ENCODE measurements at regions not wholly inside any gene's neighbourhood (a gene's known extent, or its start where the extent isn't known, plus 50 kb on each side); places are given as distances from the start of the nearest gene placed in this dataset.

GRCh38 chr14:54129850-54130640 is 173.4 kb upstream of the BMP4 start:
- Mint-ChIP-seq H3K27me3 (peaks cover 0 to 2% of the 10 kb centered on the region in 2 donors), H3K4me3 (no peak overlapping the region)

DNA sequence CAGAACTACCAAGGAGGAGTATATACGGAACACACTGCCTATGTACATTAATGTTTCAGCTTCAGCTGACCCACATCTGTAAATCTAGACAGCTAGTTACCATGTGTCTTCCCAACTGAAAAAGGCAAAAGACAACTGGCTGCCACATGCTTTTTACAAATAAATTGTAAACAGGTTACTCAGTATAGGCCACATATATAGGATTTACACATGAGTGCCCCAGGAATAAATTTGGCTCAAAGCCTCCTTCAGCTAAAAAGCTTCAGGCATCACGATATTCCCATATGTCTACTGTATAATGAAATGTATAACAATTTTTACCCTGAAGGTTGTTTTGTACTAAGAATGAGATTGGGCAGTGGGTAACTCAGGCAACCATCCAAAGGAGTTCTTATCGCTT is 175.9 kb upstream of the BMP4 start:
- Mint-ChIP-seq H3K4me3 (no peak overlapping the region), H3K4me1 (no peaks in the 10 kb centered on the region), H3K27ac (no peak overlapping the region), H3K27me3 (peaks cover 0 to 2% of the 10 kb centered on the region in 2 donors), H3K36me3 (no peaks in the 10 kb centered on the region), H3K9me3 (peaks cover 0 to 3% (median 0%) of the 10 kb centered on the region in 8 donors)
- Histone ChIP-seq H3K27ac (ENCODE audit: low read depth, low read length) (no peak overlapping the region), H3K4me1 (ENCODE audit: insufficient read depth, low read length) (no peaks in the 10 kb centered on the region), H3K27me3 (ENCODE audit: insufficient read depth, low read length) (no peaks in the 10 kb centered on the region), H3K36me3 (ENCODE audit: insufficient read depth, low read length) (no peaks in the 10 kb centered on the region), H3K9me3 (ENCODE audit: control insufficient read depth in 1 of 2, low read length in 2 of 2) (no peaks in the 10 kb centered on the region), H3K4me3 (ENCODE audit: low read length in 2 of 2) (no peak overlapping the region)
- POLR2A ChIA-PET (ENCODE audit: partially characterized antibody) = no interaction called here
- no peak for DNase-seq
- CTCF ChIA-PET (ENCODE audit: partially characterized antibody) = no interaction called here
- intact Hi-C loops (cut with micrococcal nuclease) = no loop called here

More at GRCh38 chr14:54129850-54130640, 173.4 kb upstream of the BMP4 start:
- no peaks in the 10 kb centered on the region for H3K4me1 Mint-ChIP-seq
- Histone ChIP-seq H3K9me3 (ENCODE audit: control insufficient read depth in 1 of 2, low read length in 2 of 2) (no peaks in the 10 kb centered on the region), H3K27me3 (ENCODE audit: insufficient read depth, low read length) (no peaks in the 10 kb centered on the region), H3K4me1 (ENCODE audit: insufficient read depth, low read length) (no peaks in the 10 kb centered on the region), H3K36me3 (ENCODE audit: insufficient read depth, low read length) (no peaks in the 10 kb centered on the region), H3K4me3 (ENCODE audit: low read length in 2 of 2) (no peak overlapping the region), H3K27ac (ENCODE audit: low read depth, low read length) (no peak overlapping the region)
- intact Hi-C loops (cut with micrococcal nuclease) = no loop called here
- DNase-seq = no peak
- ChIA-PET POLR2A (ENCODE audit: partially characterized antibody) (no interaction called here), CTCF (ENCODE audit: partially characterized antibody) (no interaction called here)
- peaks cover 0 to 5% (median 0%) of the 10 kb centered on the region in 8 donors for H3K9me3 Mint-ChIP-seq
- H3K36me3 Mint-ChIP-seq = no peaks in the 10 kb centered on the region
- H3K27ac Mint-ChIP-seq = no peak overlapping the region

DNA sequence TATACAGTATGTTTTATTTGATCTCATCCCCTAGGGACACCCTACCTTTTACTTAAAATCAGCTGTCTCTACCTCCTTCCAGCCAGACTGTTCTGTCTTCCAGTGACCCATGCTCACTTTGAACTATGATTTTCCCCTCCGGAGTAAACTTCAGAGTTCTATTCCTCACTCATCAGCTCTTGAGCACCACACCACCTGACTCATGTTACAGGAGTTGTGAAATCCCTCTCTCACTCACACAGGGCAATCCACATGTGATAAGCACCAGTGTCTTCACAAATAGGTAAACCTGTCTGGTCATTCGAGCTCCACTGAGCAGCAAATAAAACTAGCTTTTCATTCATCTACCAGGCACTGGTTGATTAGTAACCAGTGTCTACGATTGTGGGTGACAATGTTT is 177.3 kb upstream of the BMP4 start:
- ChIA-PET CTCF (ENCODE audit: partially characterized antibody) (no interaction called here), POLR2A (ENCODE audit: partially characterized antibody) (no interaction called here)
- H3K9me3 ChIP-seq (ENCODE audit: control insufficient read depth in 1 of 2, low read length in 2 of 2) = no peaks in the 10 kb centered on the region
- Mint-ChIP-seq H3K27me3 (peaks cover 0 to 2% of the 10 kb centered on the region in 2 donors), H3K27ac (no peak overlapping the region), H3K9me3 (peaks cover 0 to 3% (median 0%) of the 10 kb centered on the region in 8 donors), H3K4me1 (peaks cover 0 to 1% (median 0%) of the 10 kb centered on the region in 4 donors), H3K4me3 (no peak overlapping the region), H3K36me3 (no peaks in the 10 kb centered on the region)
- H3K27me3 ChIP-seq (ENCODE audit: insufficient read depth, low read length) = no peaks in the 10 kb centered on the region
- no peak overlapping the region for H3K27ac ChIP-seq (ENCODE audit: low read depth, low read length)
- H3K36me3 ChIP-seq (ENCODE audit: insufficient read depth, low read length) = no peaks in the 10 kb centered on the region
- H3K4me3 ChIP-seq (ENCODE audit: low read length in 2 of 2) = no peak overlapping the region
- DNase-seq = no peak
- H3K4me1 ChIP-seq (ENCODE audit: insufficient read depth, low read length) = no peaks in the 10 kb centered on the region
- intact Hi-C loops (cut with micrococcal nuclease) = no loop called here

- Histone ChIP-seq H3K36me3 (ENCODE audit: insufficient read depth, low read length) (no peaks in the 10 kb centered on the region), H3K4me3 (ENCODE audit: low read length in 2 of 2) (no peak overlapping the region), H3K9me3 (ENCODE audit: control insufficient read depth in 1 of 2, low read length in 2 of 2) (no peaks in the 10 kb centered on the region), H3K27ac (ENCODE audit: low read depth, low read length) (no peak overlapping the region), H3K27me3 (ENCODE audit: insufficient read depth, low read length) (no peaks in the 10 kb centered on the region), H3K4me1 (ENCODE audit: insufficient read depth, low read length) (no peaks in the 10 kb centered on the region)
- ChIA-PET POLR2A (ENCODE audit: partially characterized antibody) (no interaction called here), CTCF (ENCODE audit: partially characterized antibody) (no interaction called here)
- peaks cover 0 to 4% (median 0%) of the 10 kb centered on the region in 8 donors for H3K9me3 Mint-ChIP-seq
- no peaks in the 10 kb centered on the region for H3K36me3 Mint-ChIP-seq
- no peak overlapping the region for H3K4me3 Mint-ChIP-seq
- peaks cover 2% of the 10 kb centered on the region in 2 donors for H3K27me3 Mint-ChIP-seq
- intact Hi-C loops (cut with micrococcal nuclease) = no loop called here
- peaks cover 0 to 1% (median 0%) of the 10 kb centered on the region in 4 donors for H3K4me1 Mint-ChIP-seq
- no peak for DNase-seq
- no peak overlapping the region for H3K27ac Mint-ChIP-seq
These were observed 179.2 kb upstream of the BMP4 start for GRCh38 chr14:54135804-54136280.

DNA sequence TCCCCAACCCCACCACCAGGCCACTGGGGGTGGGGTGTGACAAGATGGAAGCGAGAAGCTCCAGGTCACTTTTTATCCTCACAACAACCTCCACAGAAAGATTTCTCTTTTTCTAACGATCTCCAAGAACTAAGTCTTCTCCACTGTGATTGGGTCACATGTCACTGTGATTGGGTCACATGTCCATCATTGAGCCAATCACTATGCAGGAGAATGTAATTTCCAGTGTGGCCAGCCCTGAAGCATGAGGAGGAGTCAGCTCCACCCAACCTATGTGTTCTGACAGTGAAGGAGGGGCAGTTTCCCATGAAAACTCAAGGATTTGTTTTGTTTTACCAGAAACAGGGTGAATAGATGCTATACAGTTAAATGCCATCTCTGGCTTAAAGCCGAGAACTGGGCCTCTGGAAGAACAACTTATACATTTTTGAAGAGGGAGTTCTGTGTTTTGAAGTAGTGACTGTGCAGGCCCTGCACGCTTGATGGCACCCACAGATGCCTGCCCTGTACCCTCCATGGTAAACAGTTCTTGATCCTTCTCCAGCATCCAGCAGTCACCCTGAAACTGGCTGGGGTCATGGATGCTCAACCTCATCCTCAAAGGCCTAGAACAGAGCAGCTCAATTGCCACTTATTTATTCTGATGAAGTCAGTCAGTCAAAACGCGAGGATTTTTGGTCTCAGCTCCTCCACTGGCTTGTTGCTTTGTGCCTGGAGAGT is 180.4 kb upstream of the BMP4 start:
- peaks cover 0 to 3% (median under 1%) of the 10 kb centered on the region in 8 donors for H3K9me3 Mint-ChIP-seq
- peaks cover 2% of the 10 kb centered on the region in 2 donors for H3K27me3 Mint-ChIP-seq
- no peak for DNase-seq
- ChIA-PET CTCF (ENCODE audit: partially characterized antibody) (no interaction called here), POLR2A (ENCODE audit: partially characterized antibody) (no interaction called here)
- H3K27ac Mint-ChIP-seq = no peak overlapping the region
- Histone ChIP-seq H3K36me3 (ENCODE audit: insufficient read depth, low read length) (no peaks in the 10 kb centered on the region), H3K4me1 (ENCODE audit: insufficient read depth, low read length) (no peaks in the 10 kb centered on the region), H3K27me3 (ENCODE audit: insufficient read depth, low read length) (no peaks in the 10 kb centered on the region), H3K27ac (ENCODE audit: low read depth, low read length) (no peak overlapping the region), H3K9me3 (ENCODE audit: control insufficient read depth in 1 of 2, low read length in 2 of 2) (no peaks in the 10 kb centered on the region), H3K4me3 (ENCODE audit: low read length in 2 of 2) (no peak overlapping the region)
- H3K4me3 Mint-ChIP-seq = no peak overlapping the region
- H3K36me3 Mint-ChIP-seq = no peaks in the 10 kb centered on the region
- intact Hi-C loops (cut with micrococcal nuclease) = no loop called here
- H3K4me1 Mint-ChIP-seq = peaks cover 0 to 1% (median 0%) of the 10 kb centered on the region in 4 donors

DNA sequence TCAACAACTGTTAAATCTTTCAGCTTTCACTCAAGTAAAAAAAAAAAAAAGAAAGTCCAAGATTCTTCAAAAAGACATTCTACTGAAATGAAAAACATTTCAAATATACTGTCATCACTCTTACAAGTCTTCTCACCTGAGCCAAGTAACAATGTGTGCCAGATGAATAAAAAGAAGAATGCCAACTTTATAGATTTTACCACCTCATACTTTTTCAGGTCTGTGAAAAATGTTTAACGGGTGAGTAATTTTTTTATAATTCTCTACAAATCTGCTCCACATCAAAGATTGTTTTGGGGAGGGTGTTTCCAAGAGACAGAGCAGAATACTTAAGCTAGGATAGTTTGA is 181.0 kb upstream of the BMP4 start:
- H3K36me3 ChIP-seq (ENCODE audit: insufficient read depth, low read length) = no peaks in the 10 kb centered on the region
- ChIA-PET CTCF (ENCODE audit: partially characterized antibody) (no interaction called here), POLR2A (ENCODE audit: partially characterized antibody) (no interaction called here)
- H3K27ac Mint-ChIP-seq = no peak overlapping the region
- H3K27me3 Mint-ChIP-seq = peaks cover 2 to 3% of the 10 kb centered on the region in 2 donors
- no peaks in the 10 kb centered on the region for H3K9me3 ChIP-seq (ENCODE audit: control insufficient read depth in 1 of 2, low read length in 2 of 2)
- intact Hi-C loops (cut with micrococcal nuclease) = no loop called here
- H3K9me3 Mint-ChIP-seq = peaks cover 0 to 3% (median under 1%) of the 10 kb centered on the region in 8 donors
- no peaks in the 10 kb centered on the region for H3K27me3 ChIP-seq (ENCODE audit: insufficient read depth, low read length)
- H3K36me3 Mint-ChIP-seq = no peaks in the 10 kb centered on the region
- no peaks in the 10 kb centered on the region for H3K4me1 ChIP-seq (ENCODE audit: insufficient read depth, low read length)
- no peak for DNase-seq
- H3K4me3 ChIP-seq (ENCODE audit: low read length in 2 of 2) = no peak overlapping the region
- peaks cover 0 to 1% (median 0%) of the 10 kb centered on the region in 4 donors for H3K4me1 Mint-ChIP-seq
- H3K4me3 Mint-ChIP-seq = no peak overlapping the region
- no peak overlapping the region for H3K27ac ChIP-seq (ENCODE audit: low read depth, low read length)

DNA sequence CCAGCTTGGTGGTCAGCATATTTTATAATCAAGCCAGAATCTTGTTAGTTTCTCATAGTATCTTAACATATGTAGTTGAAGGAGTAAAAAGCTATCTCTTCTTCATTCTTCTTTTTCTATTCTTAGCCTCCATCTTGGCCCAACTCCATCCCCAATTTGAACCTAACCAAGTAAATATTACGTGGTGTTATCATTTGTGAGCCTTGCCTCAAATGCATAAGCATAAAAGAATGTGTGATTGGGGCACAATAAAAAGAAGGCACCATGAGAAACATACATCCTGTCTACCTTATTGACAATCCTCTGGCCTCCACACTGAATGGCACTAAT is 181.4 kb upstream of the BMP4 start:
- ChIA-PET CTCF (ENCODE audit: partially characterized antibody) (no interaction called here), POLR2A (ENCODE audit: partially characterized antibody) (no interaction called here)
- Mint-ChIP-seq H3K9me3 (peaks cover 0 to 3% (median 0%) of the 10 kb centered on the region in 8 donors), H3K27me3 (peaks cover 3 to 4% of the 10 kb centered on the region in 2 donors), H3K36me3 (no peaks in the 10 kb centered on the region), H3K27ac (no peak overlapping the region), H3K4me3 (no peak overlapping the region), H3K4me1 (peaks cover 0 to 1% (median 0%) of the 10 kb centered on the region in 4 donors)
- intact Hi-C loops (cut with micrococcal nuclease) = no loop called here
- H3K9me3 ChIP-seq (ENCODE audit: control insufficient read depth in 1 of 2, low read length in 2 of 2) = no peaks in the 10 kb centered on the region
- no peaks in the 10 kb centered on the region for H3K27me3 ChIP-seq (ENCODE audit: insufficient read depth, low read length)
- no peak for DNase-seq
- no peak overlapping the region for H3K4me3 ChIP-seq (ENCODE audit: low read length in 2 of 2)
- no peaks in the 10 kb centered on the region for H3K4me1 ChIP-seq (ENCODE audit: insufficient read depth, low read length)
- no peaks in the 10 kb centered on the region for H3K36me3 ChIP-seq (ENCODE audit: insufficient read depth, low read length)
- no peak overlapping the region for H3K27ac ChIP-seq (ENCODE audit: low read depth, low read length)
